ENCODE measurements at regions not wholly inside any gene's neighbourhood (a gene's known extent, or its start where the extent isn't known, plus 50 kb on each side); places are given as distances from the start of the nearest gene placed in this dataset.

DNA sequence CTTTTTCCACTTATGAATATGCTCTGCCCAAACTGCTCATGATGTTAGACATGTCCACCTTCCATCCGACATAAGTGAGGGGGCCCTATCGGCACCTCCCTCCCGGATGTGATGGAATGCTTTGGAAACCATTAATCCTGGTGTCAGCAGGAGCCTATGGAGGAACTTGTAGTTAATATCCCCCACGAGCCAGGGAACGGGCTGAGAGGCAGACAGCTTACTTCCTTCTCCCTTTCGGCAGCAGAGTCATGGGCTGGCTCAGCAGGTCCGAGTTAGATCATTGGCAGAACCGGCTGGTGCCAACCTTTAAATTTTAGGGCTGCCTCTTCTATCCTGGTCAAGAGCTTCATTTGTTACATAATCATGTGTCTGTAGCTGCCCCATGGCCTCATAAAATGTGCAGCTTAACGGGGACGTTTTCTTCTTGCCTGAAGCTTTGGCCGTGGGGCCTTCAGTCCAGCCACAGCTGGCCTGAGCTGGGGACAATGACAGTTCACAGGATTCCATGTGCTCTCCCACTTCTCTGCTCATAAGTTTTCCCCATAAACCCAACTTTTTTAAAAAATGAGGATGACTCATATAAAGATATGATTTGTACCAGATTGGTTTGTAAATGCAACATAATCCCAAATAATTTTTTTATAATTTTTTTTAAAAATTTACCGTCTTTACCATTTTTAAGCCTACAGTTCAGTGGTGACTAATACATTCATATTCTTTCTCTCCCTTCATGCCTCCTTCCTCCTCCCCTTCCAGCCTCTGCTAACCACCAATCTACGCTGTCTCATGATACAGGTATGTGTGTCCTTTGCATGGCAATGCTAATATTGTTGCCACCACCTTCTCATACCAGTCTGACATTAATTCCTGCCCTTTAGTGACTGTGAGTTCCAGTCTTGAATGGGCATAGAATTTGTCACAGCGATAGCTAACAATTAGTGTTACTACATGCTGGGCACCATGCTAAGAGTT, 62.2 kb upstream of the RGMA start:
- no peaks in the 10 kb centered on the region for H3K36me3 ChIP-seq (ENCODE audit: control insufficient read depth in 3 of 3, insufficient read depth in 3 of 3, low read length in 3 of 3)
- no peaks in the 10 kb centered on the region for H3K27me3 ChIP-seq (ENCODE audit: control insufficient read depth in 3 of 3, insufficient read depth in 3 of 3, low read length in 3 of 3)
- H3K27ac ChIP-seq (ENCODE audit: low read depth, low read length): no peak overlapping the region
- H3K9ac ChIP-seq (ENCODE audit: low read depth in 1 of 3, low read length in 3 of 3): no peak overlapping the region
- peaks cover 17 to 20% (median 18%) of the 10 kb centered on the region in 3 donors for H3K4me1 ChIP-seq (ENCODE audit: control insufficient read depth in 3 of 3, insufficient read depth in 3 of 3, low read length in 3 of 3)
- H3K4me3 ChIP-seq (ENCODE audit: low read length in 3 of 3): no peak overlapping the region
- H3K9me3 ChIP-seq (ENCODE audit: control insufficient read depth in 3 of 3, low read length in 3 of 3): no peaks in the 10 kb centered on the region

DNA sequence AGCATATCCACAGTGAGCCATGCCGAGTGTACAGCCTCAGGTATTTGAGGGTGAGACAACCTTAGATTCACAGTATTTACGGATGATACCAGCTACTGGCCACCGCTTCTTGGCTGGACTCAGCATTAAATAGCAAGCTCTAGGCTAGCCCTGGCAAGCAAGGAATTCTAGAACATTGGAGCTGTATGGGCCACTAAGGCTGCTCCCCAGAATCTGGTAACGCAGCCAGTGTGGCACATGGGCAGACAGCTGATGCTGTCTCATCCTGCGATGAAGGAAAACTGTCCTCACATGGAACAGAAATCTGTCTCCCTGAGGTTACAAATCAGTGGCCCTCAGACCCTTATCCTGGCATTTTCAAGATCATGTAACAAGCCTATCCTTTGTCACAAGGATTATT, 57.6 kb upstream of the RGMA start:
- H3K4me1 ChIP-seq (ENCODE audit: control insufficient read depth in 3 of 3, insufficient read depth in 3 of 3, low read length in 3 of 3): peaks cover 9 to 13% (median 9%) of the 10 kb centered on the region in 3 donors
- H3K9me3 ChIP-seq (ENCODE audit: control insufficient read depth in 3 of 3, low read length in 3 of 3): no peaks in the 10 kb centered on the region
- H3K27me3 ChIP-seq (ENCODE audit: control insufficient read depth in 3 of 3, insufficient read depth in 3 of 3, low read length in 3 of 3): no peaks in the 10 kb centered on the region
- H3K27ac ChIP-seq (ENCODE audit: low read depth, low read length): no peak overlapping the region
- H3K36me3 ChIP-seq (ENCODE audit: control insufficient read depth in 3 of 3, insufficient read depth in 3 of 3, low read length in 3 of 3): peaks cover 0 to 5% (median 5%) of the 10 kb centered on the region in 3 donors
- peak overlapping the region in 1 of 3 donors; percentile 58 for H3K4me3 ChIP-seq (ENCODE audit: low read length in 3 of 3)
- peak overlapping the region in 1 of 3 donors; percentile 8 for H3K9ac ChIP-seq (ENCODE audit: low read depth in 1 of 3, low read length in 3 of 3)

DNA sequence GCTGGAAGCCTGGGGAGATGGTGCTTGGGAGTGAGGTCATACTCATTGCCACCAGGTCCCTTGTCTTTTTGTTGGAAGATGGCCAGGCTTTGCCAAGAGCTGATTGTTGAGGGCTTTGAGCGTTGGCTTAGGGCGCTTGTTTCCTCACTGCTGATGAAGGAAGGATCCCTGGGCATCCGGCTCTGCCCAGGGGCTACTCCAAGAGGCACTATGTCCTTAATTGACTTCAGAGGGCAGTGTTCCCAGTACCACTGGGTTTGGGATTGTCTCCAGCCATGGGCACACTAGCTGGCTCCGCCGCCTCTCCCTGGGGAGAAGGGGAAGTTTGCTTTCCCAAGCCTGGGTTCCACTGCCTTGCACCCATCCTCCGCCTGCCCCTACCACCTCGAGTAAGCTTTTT, 57.2 kb upstream of the RGMA start:
- no peaks in the 10 kb centered on the region for H3K9me3 ChIP-seq (ENCODE audit: control insufficient read depth in 3 of 3, low read length in 3 of 3)
- peak overlapping the region in 1 of 3 donors; percentile 58 for H3K4me3 ChIP-seq (ENCODE audit: low read length in 3 of 3)
- no peak overlapping the region for H3K27ac ChIP-seq (ENCODE audit: low read depth, low read length)
- no peaks in the 10 kb centered on the region for H3K27me3 ChIP-seq (ENCODE audit: control insufficient read depth in 3 of 3, insufficient read depth in 3 of 3, low read length in 3 of 3)
- H3K36me3 ChIP-seq (ENCODE audit: control insufficient read depth in 3 of 3, insufficient read depth in 3 of 3, low read length in 3 of 3): peaks cover 0 to 5% (median 5%) of the 10 kb centered on the region in 3 donors
- H3K4me1 ChIP-seq (ENCODE audit: control insufficient read depth in 3 of 3, insufficient read depth in 3 of 3, low read length in 3 of 3): peaks cover 9 to 13% (median 9%) of the 10 kb centered on the region in 3 donors
- H3K9ac ChIP-seq (ENCODE audit: low read depth in 1 of 3, low read length in 3 of 3): peak overlapping the region in 1 of 3 donors; percentile 8

DNA sequence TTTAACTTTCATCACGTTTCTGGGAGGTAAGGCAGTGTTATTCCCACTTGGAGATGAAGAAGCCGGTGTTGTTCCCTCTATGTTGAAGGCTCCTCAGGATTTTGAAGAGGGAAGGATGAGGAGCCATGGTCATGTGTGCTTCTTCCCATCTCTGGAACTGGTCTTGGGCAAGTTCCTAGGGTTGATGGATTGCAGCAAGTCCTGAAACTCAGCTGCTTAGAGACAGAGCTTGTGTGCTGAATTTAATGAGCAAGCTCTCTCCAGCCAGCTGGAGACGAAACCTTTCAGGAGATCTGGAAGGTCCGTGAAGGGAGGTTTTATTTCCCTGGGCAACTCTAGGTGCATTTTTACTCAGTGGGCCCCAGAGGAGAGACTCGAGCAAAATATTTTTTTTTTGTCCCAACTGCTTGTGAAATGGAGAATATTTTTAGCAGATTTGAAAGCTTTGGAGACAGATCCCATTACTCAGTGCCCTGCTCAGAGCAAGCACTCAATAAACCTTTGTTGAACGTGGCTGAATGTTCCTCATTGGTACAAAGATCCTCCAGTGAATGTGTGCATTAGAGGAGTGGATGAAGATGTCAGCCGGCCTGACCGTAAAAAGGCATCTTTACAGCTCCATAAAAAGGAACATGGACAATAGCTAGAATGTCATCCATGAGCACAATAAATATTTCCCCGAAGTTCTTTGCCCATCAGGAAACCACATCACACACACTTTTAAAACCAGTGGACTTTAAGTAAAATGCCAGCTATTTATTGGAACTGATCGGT, 55.6 kb upstream of the RGMA start:
- Histone ChIP-seq H3K9ac (ENCODE audit: low read depth in 1 of 3, low read length in 3 of 3) (no peak overlapping the region), H3K27ac (ENCODE audit: low read depth, low read length) (no peak overlapping the region), H3K9me3 (ENCODE audit: control insufficient read depth in 3 of 3, low read length in 3 of 3) (no peaks in the 10 kb centered on the region), H3K27me3 (ENCODE audit: control insufficient read depth in 3 of 3, insufficient read depth in 3 of 3, low read length in 3 of 3) (no peaks in the 10 kb centered on the region), H3K4me1 (ENCODE audit: control insufficient read depth in 3 of 3, insufficient read depth in 3 of 3, low read length in 3 of 3) (peaks cover 9 to 10% (median 9%) of the 10 kb centered on the region in 3 donors), H3K4me3 (ENCODE audit: low read length in 3 of 3) (no peak overlapping the region), H3K36me3 (ENCODE audit: control insufficient read depth in 3 of 3, insufficient read depth in 3 of 3, low read length in 3 of 3) (peaks cover 0 to 5% (median 5%) of the 10 kb centered on the region in 3 donors)

DNA sequence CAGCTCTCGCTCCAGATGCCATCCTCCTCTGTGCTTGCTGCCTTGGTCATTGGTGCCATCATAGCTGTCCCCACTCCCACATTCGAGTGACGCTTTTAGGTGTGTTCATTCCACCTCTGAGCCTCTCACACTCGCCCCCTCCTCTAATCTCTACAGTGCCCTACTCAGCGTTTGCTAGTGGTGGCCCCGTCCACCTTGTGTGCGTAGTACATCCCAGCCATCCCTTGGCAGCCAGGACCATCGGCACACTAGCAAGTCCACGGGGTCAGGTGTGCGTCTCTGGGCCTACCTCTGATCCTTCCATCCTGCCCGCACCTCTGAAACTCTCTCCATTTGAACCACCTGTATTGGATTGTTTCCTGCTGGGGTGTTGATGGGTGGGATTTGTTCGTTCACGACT, 54.2 kb upstream of the RGMA start:
- peaks cover 0 to 5% (median 5%) of the 10 kb centered on the region in 3 donors for H3K36me3 ChIP-seq (ENCODE audit: control insufficient read depth in 3 of 3, insufficient read depth in 3 of 3, low read length in 3 of 3)
- H3K4me3 ChIP-seq (ENCODE audit: low read length in 3 of 3): no peak overlapping the region
- peaks cover 9 to 10% (median 9%) of the 10 kb centered on the region in 3 donors for H3K4me1 ChIP-seq (ENCODE audit: control insufficient read depth in 3 of 3, insufficient read depth in 3 of 3, low read length in 3 of 3)
- no peaks in the 10 kb centered on the region for H3K27me3 ChIP-seq (ENCODE audit: control insufficient read depth in 3 of 3, insufficient read depth in 3 of 3, low read length in 3 of 3)
- no peak overlapping the region for H3K9ac ChIP-seq (ENCODE audit: low read depth in 1 of 3, low read length in 3 of 3)
- H3K9me3 ChIP-seq (ENCODE audit: control insufficient read depth in 3 of 3, low read length in 3 of 3): no peaks in the 10 kb centered on the region
- H3K27ac ChIP-seq (ENCODE audit: low read depth, low read length): no peak overlapping the region

DNA sequence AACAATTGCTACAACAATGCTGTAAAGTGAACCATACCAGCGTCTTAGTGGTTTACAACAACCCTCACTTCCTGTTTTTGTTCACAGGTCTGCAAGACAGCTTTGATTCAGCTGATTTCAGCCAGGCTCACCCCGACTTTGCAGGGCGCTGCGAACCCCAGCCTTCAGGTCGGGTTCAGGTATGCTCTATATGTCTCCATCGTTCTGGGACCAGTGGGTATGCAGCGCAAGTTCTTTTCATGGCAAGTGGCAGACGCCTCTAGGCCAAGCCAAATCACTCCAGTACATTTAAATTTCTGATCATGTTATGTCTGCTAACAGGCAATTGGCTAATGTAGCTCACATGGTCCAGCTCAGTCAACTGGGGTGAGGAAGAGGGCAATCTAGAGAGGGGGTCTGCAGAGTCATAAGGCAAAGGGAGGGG, 52.4 kb upstream of the RGMA start:
- Histone ChIP-seq H3K4me1 (ENCODE audit: control insufficient read depth in 3 of 3, insufficient read depth in 3 of 3, low read length in 3 of 3) (peaks cover 4 to 5% (median 5%) of the 10 kb centered on the region in 3 donors), H3K27me3 (ENCODE audit: control insufficient read depth in 3 of 3, insufficient read depth in 3 of 3, low read length in 3 of 3) (no peaks in the 10 kb centered on the region), H3K4me3 (ENCODE audit: low read length in 3 of 3) (no peak overlapping the region), H3K27ac (ENCODE audit: low read depth, low read length) (no peak overlapping the region), H3K9me3 (ENCODE audit: control insufficient read depth in 3 of 3, low read length in 3 of 3) (no peaks in the 10 kb centered on the region), H3K9ac (ENCODE audit: low read depth in 1 of 3, low read length in 3 of 3) (no peak overlapping the region), H3K36me3 (ENCODE audit: control insufficient read depth in 3 of 3, insufficient read depth in 3 of 3, low read length in 3 of 3) (peaks cover 0 to 5% (median 5%) of the 10 kb centered on the region in 3 donors)

DNA sequence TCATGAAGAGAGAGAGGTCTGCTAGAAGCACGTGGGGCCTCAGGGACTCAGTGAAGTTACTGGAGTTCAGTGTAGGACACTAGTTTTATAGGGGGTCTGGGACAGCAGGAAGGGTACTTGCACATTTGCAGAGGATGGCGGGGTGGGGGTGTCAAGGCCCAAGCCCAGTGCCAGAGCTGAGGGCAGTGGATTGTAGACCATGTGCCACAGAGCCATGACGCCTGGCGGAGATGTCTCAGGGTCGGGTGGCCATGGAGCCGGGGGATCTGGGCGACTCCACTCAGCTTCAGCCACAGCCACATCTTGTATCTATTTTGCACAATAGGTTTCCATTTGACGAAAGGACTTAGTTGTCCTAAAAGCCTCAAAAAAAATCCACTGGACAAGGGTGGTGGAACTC, 50.4 kb upstream of the RGMA start:
- Histone ChIP-seq H3K36me3 (ENCODE audit: control insufficient read depth in 3 of 3, insufficient read depth in 3 of 3, low read length in 3 of 3) (peaks cover 0 to 5% (median 5%) of the 10 kb centered on the region in 3 donors), H3K4me1 (ENCODE audit: control insufficient read depth in 3 of 3, insufficient read depth in 3 of 3, low read length in 3 of 3) (no peaks in the 10 kb centered on the region), H3K9ac (ENCODE audit: low read depth in 1 of 3, low read length in 3 of 3) (no peak overlapping the region), H3K9me3 (ENCODE audit: control insufficient read depth in 3 of 3, low read length in 3 of 3) (no peaks in the 10 kb centered on the region), H3K4me3 (ENCODE audit: low read length in 3 of 3) (no peak overlapping the region), H3K27me3 (ENCODE audit: control insufficient read depth in 3 of 3, insufficient read depth in 3 of 3, low read length in 3 of 3) (no peaks in the 10 kb centered on the region), H3K27ac (ENCODE audit: low read depth, low read length) (no peak overlapping the region)

DNA sequence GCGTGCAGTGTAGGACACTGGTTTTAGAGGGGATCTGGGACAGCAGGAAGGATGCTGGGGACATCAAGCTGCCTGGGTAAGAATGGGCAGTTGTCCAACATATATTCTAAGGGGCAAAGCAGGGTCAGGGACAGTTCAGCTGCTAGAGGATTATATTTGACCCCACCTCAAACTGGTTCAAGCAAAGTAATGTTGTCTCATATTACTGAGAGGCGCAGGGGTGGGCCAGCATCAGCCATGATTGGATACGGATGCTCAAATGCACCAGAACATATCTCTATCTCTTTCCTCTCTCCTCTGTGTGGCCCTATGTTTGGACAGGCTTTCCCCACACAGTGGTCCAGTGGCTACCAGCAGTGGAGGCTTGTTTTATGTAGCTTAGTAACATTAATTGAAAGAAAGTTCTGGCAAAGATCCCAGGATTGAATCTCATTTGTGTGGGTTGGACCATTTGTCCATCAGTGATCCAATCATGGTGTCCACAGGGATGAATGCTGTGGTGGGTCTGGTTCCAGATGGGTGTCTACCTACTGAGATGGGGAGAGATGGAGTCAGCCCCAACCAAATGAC, 49.8 kb upstream of the RGMA start:
- Histone ChIP-seq H3K9me3 (ENCODE audit: control insufficient read depth in 3 of 3, low read length in 3 of 3) (no peaks in the 10 kb centered on the region), H3K9ac (ENCODE audit: low read depth in 1 of 3, low read length in 3 of 3) (no peak overlapping the region), H3K27ac (ENCODE audit: low read depth, low read length) (no peak overlapping the region), H3K27me3 (ENCODE audit: control insufficient read depth in 3 of 3, insufficient read depth in 3 of 3, low read length in 3 of 3) (no peaks in the 10 kb centered on the region), H3K4me1 (ENCODE audit: control insufficient read depth in 3 of 3, insufficient read depth in 3 of 3, low read length in 3 of 3) (no peaks in the 10 kb centered on the region), H3K36me3 (ENCODE audit: control insufficient read depth in 3 of 3, insufficient read depth in 3 of 3, low read length in 3 of 3) (peaks cover 0 to 5% (median 5%) of the 10 kb centered on the region in 3 donors), H3K4me3 (ENCODE audit: low read length in 3 of 3) (no peak overlapping the region)

Data from skeletal muscle tissue (tissue), 3 donors.